Liver (tissue), 8 donors: ENCODE measurements at regions not wholly inside any gene's neighbourhood (a gene's known extent, or its start where the extent isn't known, plus 50 kb on each side); places are given as distances from the start of the nearest gene placed in this dataset.

Experiments used
- DNase-seq: peaks from one replicate; pipeline ENCODE4 v3.0.0-alpha.2; 2017; ENCODE audit warnings: low spot score
- H3K27ac ChIP-seq, 2 donors: one replicate each; pipeline ENCODE4 v1.7.0; 2013; ENCODE audit warnings: inconsistent platforms in 2 of 2, low read length in 2 of 2, control low read depth in 1 of 2, low read depth in 1 of 2, mild to moderate bottlenecking in 1 of 2
- H3K27me3 ChIP-seq, 4 donors: one replicate each; pipeline versions ENCODE4 v1.6.1 to v1.7.0; 2013; ENCODE audit warnings: low read length in 3 of 4, inconsistent platforms in 1 of 4, mild to moderate bottlenecking in 1 of 4, moderate library complexity in 1 of 4; ENCODE audit not compliant: control insufficient read depth in 4 of 4, insufficient read depth in 4 of 4
- H3K36me3 ChIP-seq, 4 donors: one replicate each; pipeline versions ENCODE4 v1.6.1 to v1.7.0; 2013; ENCODE audit warnings: low read length in 3 of 4, mild to moderate bottlenecking in 3 of 4, low read depth in 1 of 4, moderate library complexity in 1 of 4; ENCODE audit not compliant: control insufficient read depth in 4 of 4, insufficient read depth in 3 of 4
- H3K4me1 ChIP-seq, 4 donors: one replicate each; pipeline versions ENCODE4 v1.6.1 to v1.7.0; 2013; ENCODE audit warnings: low read length in 3 of 4, mild to moderate bottlenecking in 3 of 4, moderate library complexity in 1 of 4; ENCODE audit not compliant: control insufficient read depth in 4 of 4, insufficient read depth in 4 of 4
- H3K4me3 ChIP-seq, 3 donors: one replicate each; pipeline versions ENCODE4 v1.6.1 to v1.7.0; 2013; ENCODE audit warnings: low read length in 3 of 3, control low read depth in 1 of 3, low read depth in 1 of 3, mild to moderate bottlenecking in 1 of 3
- H3K9ac ChIP-seq, 2 donors: one replicate each; pipeline ENCODE4 v1.7.0; 2013; ENCODE audit warnings: low read length in 2 of 2, mild to moderate bottlenecking in 2 of 2, moderate library complexity in 2 of 2, control low read depth in 1 of 2, low read depth in 1 of 2
- H3K9me3 ChIP-seq, 4 donors: one replicate each; pipeline versions ENCODE4 v1.6.1 to v1.7.0; 2013; ENCODE audit warnings: low read length in 3 of 4; ENCODE audit not compliant: control insufficient read depth in 4 of 4
- EGR1 ChIP-seq, 2 donors: IDR thresholded peaks; 2 replicates each; pipeline ENCODE4 v1.6.1; 2016 to 2018; ENCODE audit warnings: antibody characterized with exemption in 2 of 2, low read depth in 2 of 2
- FOXA1 ChIP-seq: IDR thresholded peaks from 2 replicates; pipeline ENCODE4 v1.6.1; 2016; ENCODE audit warnings: antibody characterized with exemption
- HNF4G ChIP-seq: IDR thresholded peaks from 2 replicates; pipeline ENCODE4 v1.6.1; 2016; ENCODE audit warnings: antibody characterized with exemption
- JUND ChIP-seq, 2 donors: IDR thresholded peaks; 2 replicates each; pipeline ENCODE4 v1.6.1; 2016; ENCODE audit warnings: antibody characterized with exemption in 2 of 2
- NR2F2 ChIP-seq: IDR thresholded peaks from 2 replicates; pipeline ENCODE4 v1.6.1; 2016; ENCODE audit warnings: antibody characterized with exemption
- RAD21 ChIP-seq, 2 donors: IDR thresholded peaks; 2 replicates each; pipeline ENCODE4 v1.6.1; 2016; ENCODE audit warnings: antibody characterized with exemption in 2 of 2, mild to moderate bottlenecking in 2 of 2
- RXRA ChIP-seq, 2 donors: IDR thresholded peaks; 2 replicates each; pipeline ENCODE4 v1.6.1; 2017 to 2018; ENCODE audit warnings: antibody characterized with exemption in 2 of 2, mild to moderate bottlenecking in 1 of 2
- SP1 ChIP-seq: IDR thresholded peaks from 2 replicates; pipeline ENCODE4 v1.6.1; 2018; ENCODE audit warnings: antibody characterized with exemption, mild to moderate bottlenecking
- TAF1 ChIP-seq: conservative IDR thresholded peaks from 2 replicates; pipeline ENCODE4 v1.6.1; 2016; ENCODE audit warnings: antibody characterized with exemption, mild to moderate bottlenecking
- YY1 ChIP-seq: IDR thresholded peaks from 2 replicates; pipeline ENCODE4 v1.6.1; 2016; ENCODE audit warnings: antibody characterized with exemption, mild to moderate bottlenecking
- WGBS: extraction: QIAGEN DNeasy Blood & Tissue Kit; methylation state at CpG from one replicate; pipeline ENCODE4 v1.1.7; 2013; 5-methylcytosine and 5-hydroxymethylcytosine counted together
- TF ChIP-seq, protein P1 (sequence below): IDR thresholded peaks from 2 replicates; pipeline ENCODE4 v1.6.1; 2016; ENCODE audit warnings: antibody characterized with exemption
- TF ChIP-seq, protein P2 (sequence below): fragments of 150-350 bp; IDR thresholded peaks from 2 replicates; pipeline ENCODE4 v1.5.1; 2017; ENCODE audit warnings: improper control_type of control experiment, low read depth, low read length; ENCODE audit not compliant: missing input control
- TF ChIP-seq, protein P3 (sequence below): IDR thresholded peaks from 2 replicates; pipeline ENCODE4 v1.6.1; 2016; ENCODE audit warnings: antibody characterized with exemption
- TF ChIP-seq, protein P4 (sequence below): IDR thresholded peaks from 2 replicates; pipeline ENCODE4 v1.6.1; 2016; ENCODE audit warnings: antibody characterized with exemption, mild to moderate bottlenecking
- TF ChIP-seq, protein P5 (sequence below): IDR thresholded peaks from 2 replicates; pipeline ENCODE4 v1.6.1; 2016; ENCODE audit warnings: antibody characterized with exemption
- donor health status: healthy.
- donor health status: healthy.
- donor health status: healthy.
- donor health status: healthy.
- donor health status: healthy.

DNA sequence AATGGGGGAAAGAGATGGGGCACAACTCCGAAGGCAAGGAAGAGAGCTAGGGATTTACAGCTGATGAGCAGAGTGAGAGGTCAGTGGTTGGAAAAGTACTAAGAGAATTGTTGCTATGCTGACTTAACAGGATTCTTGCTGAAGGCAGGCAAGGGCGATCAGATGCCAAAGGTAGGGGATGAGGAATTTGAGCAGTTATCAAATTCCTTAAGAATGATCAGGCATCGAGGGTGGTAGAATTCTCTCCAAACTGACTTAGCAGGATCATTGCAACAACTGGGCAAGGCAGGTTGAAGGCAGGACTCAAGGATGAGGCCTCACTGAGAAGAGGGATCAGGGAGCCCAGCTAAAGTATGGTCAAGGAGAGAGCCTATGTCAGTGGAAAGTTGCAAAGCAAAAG is 171.0 kb downstream of the HSD17B3 start:
- no peak overlapping the region for H3K27ac ChIP-seq
- no peak for DNase-seq
- WGBS: 91% methylated on average over 3 of the region's 3 CpGs

DNA sequence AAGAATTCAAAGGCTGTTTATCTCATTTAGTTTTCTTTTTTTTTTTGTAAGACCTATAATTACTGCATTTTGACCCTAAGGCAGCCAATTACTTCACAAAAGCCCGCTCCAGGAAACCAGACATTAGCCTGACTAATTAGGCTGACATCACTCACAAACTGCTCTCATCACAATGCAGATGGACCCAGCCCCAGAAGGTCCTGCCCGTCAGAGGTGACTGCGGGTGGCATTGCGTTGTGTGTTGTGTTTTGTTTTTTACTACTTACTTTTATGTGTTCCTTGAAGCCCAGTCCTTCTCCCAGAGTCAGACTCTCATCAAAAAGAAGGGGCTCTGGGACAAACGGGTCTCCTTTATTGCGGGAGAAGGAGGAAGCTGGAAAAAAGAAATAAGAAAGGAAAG is 172.2 kb downstream of the HSD17B3 start:
- Histone ChIP-seq H3K4me3 (no peak overlapping the region), H3K9ac (no peak overlapping the region), H3K36me3 (no peaks in the 10 kb centered on the region), H3K27me3 (no peaks in the 10 kb centered on the region), H3K9me3 (no peaks in the 10 kb centered on the region), H3K27ac (no peak overlapping the region), H3K4me1 (no peaks in the 10 kb centered on the region)
- WGBS: 69% methylated on average over 6 of the region's 6 CpGs
- no peak for DNase-seq
- TF ChIP-seq RAD21 (IDR thresholded peaks at IDR 0.05): no peak

More for the DNA sequence above, 171.0 kb downstream of the HSD17B3 start:
- H3K36me3 ChIP-seq: no peaks in the 10 kb centered on the region
- no peak overlapping the region for H3K4me3 ChIP-seq
- TF ChIP-seq JUND (IDR thresholded peaks at IDR 0.05): no peak
- no peak for TF ChIP-seq NR2F2
- TF ChIP-seq SP1: no peak
- TF ChIP-seq, protein P1, sequence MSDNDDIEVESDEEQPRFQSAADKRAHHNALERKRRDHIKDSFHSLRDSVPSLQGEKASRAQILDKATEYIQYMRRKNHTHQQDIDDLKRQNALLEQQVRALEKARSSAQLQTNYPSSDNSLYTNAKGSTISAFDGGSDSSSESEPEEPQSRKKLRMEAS: no peak
- TF ChIP-seq RXRA (IDR thresholded peaks at IDR 0.05): no peak
- TF ChIP-seq EGR1 (IDR thresholded peaks at IDR 0.05; ENCODE audit: low read depth in 2 of 2): no peak
- no peak for TF ChIP-seq YY1
- no peak for TF ChIP-seq RAD21 (IDR thresholded peaks at IDR 0.05)
- TF ChIP-seq, protein P2, sequence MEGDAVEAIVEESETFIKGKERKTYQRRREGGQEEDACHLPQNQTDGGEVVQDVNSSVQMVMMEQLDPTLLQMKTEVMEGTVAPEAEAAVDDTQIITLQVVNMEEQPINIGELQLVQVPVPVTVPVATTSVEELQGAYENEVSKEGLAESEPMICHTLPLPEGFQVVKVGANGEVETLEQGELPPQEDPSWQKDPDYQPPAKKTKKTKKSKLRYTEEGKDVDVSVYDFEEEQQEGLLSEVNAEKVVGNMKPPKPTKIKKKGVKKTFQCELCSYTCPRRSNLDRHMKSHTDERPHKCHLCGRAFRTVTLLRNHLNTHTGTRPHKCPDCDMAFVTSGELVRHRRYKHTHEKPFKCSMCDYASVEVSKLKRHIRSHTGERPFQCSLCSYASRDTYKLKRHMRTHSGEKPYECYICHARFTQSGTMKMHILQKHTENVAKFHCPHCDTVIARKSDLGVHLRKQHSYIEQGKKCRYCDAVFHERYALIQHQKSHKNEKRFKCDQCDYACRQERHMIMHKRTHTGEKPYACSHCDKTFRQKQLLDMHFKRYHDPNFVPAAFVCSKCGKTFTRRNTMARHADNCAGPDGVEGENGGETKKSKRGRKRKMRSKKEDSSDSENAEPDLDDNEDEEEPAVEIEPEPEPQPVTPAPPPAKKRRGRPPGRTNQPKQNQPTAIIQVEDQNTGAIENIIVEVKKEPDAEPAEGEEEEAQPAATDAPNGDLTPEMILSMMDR: no peak
- no peak for TF ChIP-seq FOXA1
- no peaks in the 10 kb centered on the region for H3K9me3 ChIP-seq
- H3K9ac ChIP-seq: no peak overlapping the region
- H3K27me3 ChIP-seq: no peaks in the 10 kb centered on the region
- H3K4me1 ChIP-seq: no peaks in the 10 kb centered on the region

DNA sequence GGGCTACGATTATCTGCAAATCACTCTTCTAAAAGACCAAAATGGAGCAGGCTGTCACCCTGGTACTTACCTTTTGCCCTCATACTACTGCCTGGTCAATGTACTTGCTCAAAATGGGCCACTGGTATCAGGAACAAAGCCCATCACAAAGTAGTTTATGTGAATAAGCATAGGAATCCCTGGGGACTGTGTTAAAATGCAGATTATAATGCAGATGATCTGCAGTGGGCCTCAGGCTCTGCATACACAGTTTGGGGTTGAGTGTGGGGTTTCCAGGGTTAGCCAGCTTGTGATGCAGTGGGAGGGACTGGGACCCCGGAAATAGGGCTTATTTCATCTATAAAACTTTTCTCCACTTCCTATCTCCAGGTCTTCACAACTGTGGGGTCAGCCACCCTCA is 173.1 kb downstream of the HSD17B3 start:
- Histone ChIP-seq H3K27ac (no peak overlapping the region), H3K27me3 (no peaks in the 10 kb centered on the region), H3K36me3 (no peaks in the 10 kb centered on the region), H3K4me3 (no peak overlapping the region), H3K9ac (no peak overlapping the region), H3K4me1 (no peaks in the 10 kb centered on the region), H3K9me3 (no peaks in the 10 kb centered on the region)
- TF ChIP-seq SP1 (no peak), FOXA1 (no peak), HNF4G (no peak), TAF1 (no peak)
- TF ChIP-seq, protein P3, sequence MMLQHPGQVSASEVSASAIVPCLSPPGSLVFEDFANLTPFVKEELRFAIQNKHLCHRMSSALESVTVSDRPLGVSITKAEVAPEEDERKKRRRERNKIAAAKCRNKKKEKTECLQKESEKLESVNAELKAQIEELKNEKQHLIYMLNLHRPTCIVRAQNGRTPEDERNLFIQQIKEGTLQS: no peak
- TF ChIP-seq, protein P4, sequence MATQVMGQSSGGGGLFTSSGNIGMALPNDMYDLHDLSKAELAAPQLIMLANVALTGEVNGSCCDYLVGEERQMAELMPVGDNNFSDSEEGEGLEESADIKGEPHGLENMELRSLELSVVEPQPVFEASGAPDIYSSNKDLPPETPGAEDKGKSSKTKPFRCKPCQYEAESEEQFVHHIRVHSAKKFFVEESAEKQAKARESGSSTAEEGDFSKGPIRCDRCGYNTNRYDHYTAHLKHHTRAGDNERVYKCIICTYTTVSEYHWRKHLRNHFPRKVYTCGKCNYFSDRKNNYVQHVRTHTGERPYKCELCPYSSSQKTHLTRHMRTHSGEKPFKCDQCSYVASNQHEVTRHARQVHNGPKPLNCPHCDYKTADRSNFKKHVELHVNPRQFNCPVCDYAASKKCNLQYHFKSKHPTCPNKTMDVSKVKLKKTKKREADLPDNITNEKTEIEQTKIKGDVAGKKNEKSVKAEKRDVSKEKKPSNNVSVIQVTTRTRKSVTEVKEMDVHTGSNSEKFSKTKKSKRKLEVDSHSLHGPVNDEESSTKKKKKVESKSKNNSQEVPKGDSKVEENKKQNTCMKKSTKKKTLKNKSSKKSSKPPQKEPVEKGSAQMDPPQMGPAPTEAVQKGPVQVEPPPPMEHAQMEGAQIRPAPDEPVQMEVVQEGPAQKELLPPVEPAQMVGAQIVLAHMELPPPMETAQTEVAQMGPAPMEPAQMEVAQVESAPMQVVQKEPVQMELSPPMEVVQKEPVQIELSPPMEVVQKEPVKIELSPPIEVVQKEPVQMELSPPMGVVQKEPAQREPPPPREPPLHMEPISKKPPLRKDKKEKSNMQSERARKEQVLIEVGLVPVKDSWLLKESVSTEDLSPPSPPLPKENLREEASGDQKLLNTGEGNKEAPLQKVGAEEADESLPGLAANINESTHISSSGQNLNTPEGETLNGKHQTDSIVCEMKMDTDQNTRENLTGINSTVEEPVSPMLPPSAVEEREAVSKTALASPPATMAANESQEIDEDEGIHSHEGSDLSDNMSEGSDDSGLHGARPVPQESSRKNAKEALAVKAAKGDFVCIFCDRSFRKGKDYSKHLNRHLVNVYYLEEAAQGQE: no peak
- TF ChIP-seq, protein P5, sequence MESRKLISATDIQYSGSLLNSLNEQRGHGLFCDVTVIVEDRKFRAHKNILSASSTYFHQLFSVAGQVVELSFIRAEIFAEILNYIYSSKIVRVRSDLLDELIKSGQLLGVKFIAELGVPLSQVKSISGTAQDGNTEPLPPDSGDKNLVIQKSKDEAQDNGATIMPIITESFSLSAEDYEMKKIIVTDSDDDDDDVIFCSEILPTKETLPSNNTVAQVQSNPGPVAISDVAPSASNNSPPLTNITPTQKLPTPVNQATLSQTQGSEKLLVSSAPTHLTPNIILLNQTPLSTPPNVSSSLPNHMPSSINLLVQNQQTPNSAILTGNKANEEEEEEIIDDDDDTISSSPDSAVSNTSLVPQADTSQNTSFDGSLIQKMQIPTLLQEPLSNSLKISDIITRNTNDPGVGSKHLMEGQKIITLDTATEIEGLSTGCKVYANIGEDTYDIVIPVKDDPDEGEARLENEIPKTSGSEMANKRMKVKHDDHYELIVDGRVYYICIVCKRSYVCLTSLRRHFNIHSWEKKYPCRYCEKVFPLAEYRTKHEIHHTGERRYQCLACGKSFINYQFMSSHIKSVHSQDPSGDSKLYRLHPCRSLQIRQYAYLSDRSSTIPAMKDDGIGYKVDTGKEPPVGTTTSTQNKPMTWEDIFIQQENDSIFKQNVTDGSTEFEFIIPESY: no peak
- no peak for DNase-seq
- 65% methylated on average over 2 of the region's 2 CpGs for WGBS
